SIG-M5 treated with dmso at 0.1 percent for 504 hours (cell line): ENCODE measurements at regions not wholly inside any gene's neighbourhood (a gene's known extent, or its start where the extent isn't known, plus 50 kb on each side); places are given as distances from the start of the nearest gene placed in this dataset.

ENCODE experiments used
- DNase-seq: peaks from one replicate; lab custom pipeline; 2025; ENCODE audit not compliant: unreplicated experiment; lab: John Stamatoyannopoulos, UW

GRCh38 chr1:58890113-58890512, 106.3 kb upstream of the JUN start:
- DNase-seq, result no peak

DNA sequence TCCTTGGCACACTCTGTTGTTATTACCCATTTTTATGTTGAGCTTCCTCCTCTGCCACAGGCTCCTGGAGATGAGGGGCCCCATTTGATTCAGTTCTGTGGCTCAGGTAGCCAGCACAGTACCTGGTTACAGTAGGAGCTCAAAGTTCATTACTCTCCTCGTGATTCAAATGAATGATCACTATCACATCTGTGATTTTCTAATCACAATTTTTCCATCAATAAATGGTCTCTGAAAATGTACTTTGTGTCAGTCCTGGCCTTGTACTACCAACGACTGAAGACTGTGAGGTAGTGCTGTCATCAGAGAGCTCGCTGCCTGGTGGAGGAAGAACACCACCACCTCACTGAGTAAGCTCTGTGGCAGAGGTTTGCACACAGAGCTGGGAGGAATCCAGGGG, 106.8 kb upstream of the JUN start:
- no peak for DNase-seq

DNA sequence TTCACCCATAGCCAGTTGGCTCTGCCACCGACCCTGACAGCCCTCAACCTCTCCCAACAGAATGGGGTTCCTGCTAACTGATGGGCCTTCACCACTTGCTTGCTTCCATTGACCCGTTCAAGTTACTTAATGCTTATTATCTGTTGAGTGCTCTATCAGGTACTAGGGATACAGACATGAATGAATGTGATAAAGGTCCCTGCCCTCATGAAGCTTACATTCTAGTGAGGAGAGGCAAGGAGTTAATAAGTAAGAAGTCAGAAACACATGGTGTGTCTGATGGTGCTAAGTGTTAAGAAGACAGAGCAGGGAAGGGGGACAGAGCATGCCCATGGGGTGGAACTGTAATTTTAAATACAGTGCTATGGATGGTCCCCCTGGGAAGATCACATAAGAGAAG, 107.5 kb upstream of the JUN start:
- no peak for DNase-seq

DNA sequence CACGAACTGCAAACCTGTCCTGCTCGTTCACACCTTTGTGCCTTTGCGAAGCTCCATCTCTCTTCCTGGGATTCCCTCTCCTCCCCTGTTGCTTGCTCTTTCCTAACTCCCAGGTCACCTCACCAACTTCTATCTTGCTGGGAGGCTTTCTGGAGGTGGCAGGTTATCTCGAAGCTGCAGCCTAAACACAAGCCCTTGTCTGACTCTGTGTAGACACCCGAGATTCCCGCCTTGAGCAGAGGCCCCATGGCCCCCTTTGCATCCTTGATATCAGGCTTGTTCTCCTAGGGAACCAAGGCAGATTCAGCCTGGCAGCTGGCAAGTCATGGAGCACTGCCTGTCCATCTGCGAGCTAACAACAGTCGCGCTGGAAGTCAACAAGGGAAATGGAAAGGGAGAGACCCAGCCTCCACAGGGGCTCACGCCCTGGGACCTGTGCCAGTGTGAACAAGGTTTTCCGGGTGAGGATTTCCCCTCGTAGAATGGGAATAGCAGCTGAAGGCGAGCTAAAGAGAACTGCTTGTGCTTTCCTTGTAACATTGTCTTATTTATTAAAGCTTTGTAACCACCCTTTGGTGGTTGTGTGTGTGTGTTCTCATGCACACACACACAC, 109.5 kb upstream of the JUN start:
- DNase-seq, result no peak

DNA sequence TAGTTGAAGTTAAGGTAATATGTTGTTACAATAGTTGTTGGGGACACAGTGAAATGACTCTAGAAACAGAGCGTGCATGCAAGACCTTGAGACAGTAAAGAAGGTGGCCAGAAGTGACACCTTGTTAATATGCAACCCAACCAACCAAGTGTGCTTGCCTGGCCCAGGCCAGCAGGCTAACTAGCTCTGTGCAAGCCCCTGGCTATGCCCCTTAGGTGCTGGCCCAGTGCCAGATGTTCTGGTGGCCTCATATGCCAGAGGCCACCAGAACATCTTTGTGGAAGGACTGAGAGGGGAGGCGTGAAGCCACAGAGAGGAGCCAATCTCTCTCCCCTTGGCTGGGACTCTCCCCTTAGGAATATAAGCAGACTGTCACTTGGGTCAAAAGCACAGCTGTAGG, 111.2 kb upstream of the JUN start:
- DNase-seq, result no peak

DNA sequence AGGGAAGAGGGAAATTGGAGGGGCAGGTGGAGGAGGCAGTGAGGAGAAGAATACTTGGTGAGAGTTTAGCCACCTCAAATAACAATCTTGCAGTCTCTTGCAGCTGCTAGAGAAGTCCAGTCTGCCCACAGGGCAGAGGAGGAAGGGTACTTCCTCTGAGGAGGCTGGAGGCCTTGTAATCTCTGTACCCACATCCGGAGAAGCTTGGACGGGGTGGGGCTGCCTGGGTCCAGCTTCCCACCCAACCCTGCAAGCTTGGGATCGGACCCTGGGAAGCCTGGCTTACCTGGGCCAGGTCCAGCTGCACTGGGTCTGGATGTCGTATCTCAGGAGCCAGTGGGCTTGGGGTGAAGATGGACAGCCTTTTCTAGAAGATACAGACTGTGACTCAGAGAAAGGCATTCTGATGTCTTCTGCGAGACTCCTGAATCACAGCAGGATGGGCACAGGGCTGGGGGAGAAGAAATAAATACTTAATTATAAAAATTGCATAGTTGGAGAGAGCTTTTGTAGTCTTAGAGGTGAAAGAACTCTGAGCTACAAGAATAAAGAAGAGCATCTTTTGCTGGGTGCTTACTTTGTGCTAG, 111.8 kb upstream of the JUN start:
- DNase-seq, result no peak

GRCh38 chr1:58896246-58897183, 112.7 kb upstream of the JUN start:
- no peak for DNase-seq

GRCh38 chr1:58898739-58899586, 115.1 kb upstream of the JUN start:
- DNase-seq, result peak; percentile 33

DNA sequence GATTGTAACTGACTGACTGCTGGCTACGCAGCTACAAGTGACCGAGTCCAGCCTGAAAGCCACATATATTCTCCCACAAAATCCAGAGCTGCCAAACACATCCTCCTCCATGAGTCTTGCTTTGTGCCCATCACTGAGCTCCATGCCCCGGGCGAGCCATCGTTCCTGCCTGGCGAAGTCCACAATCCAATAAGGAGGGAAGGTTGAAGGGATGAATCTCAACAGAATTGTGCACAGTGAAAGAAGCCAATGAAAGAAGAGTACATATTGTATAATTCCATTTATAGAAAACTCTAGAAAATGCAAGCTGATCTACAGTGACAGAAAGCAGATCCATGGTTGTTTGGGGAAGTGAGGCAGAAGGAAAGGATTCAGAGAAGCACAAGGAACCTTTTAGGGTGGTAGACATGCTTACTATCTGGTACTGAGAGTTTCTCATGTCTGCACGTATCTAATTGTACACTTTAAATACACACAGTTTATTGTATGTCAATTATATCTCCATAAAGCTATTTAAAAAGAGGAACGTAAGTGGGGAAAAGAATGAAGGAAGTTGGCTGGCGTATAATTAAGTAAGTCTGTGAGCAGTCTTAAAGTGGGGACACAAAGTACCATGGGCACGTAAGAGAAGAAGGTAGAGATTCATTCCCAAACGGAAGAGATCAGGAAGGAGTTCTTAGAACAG, 115.9 kb upstream of the JUN start:
- no peak for DNase-seq

GRCh38 chr1:58900396-58900795, 116.5 kb upstream of the JUN start:
- no peak for DNase-seq

- no peak for DNase-seq
Observed at GRCh38 chr1:58901008-58901407, 117.2 kb upstream of the JUN start.

GRCh38 chr1:58902830-58903513, 119.1 kb upstream of the JUN start:
- no peak for DNase-seq

- peak; percentile 72 for DNase-seq
Observed at GRCh38 chr1:58903514-58904298, 119.9 kb upstream of the JUN start.

DNA sequence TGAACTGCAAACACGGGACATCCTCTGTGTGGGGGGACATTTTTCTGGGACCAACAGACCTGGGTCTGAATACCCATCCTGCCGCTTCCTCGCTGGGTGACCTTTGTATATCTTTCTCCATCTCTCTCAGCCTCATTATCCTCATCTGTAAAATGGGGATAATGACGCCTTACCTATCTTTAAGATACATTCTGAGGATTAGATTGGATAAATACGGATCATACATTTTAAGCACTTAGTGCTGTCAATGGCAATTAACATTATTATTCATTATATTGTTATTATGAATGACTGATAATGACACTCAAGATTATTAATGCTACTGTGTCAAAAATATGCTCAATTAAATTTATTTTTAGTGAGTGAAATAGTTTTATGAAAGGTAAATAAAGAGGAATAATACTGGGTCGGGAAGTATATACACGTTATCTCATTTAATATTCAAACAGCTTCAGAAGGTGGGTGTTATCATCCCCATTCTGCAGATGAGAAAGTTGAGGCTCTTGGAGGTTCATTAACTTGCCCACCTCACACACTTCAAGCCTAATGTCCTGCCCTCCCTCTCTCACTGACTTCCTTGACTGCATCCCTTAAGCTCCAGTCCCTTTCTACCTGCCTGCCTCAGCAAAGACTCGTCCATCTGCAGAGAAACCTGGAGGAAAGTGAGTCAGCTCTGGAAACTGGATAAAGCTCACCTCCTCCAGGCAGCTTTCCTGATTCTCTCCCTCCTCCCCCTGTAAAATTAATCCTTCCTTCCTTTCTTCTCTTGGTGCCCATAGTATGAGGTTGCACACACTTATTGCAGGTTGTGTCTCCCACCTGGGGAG, 120.7 kb upstream of the JUN start:
- no peak for DNase-seq

GRCh38 chr1:58905126-58905490, 121.3 kb upstream of the JUN start:
- no peak for DNase-seq

DNA sequence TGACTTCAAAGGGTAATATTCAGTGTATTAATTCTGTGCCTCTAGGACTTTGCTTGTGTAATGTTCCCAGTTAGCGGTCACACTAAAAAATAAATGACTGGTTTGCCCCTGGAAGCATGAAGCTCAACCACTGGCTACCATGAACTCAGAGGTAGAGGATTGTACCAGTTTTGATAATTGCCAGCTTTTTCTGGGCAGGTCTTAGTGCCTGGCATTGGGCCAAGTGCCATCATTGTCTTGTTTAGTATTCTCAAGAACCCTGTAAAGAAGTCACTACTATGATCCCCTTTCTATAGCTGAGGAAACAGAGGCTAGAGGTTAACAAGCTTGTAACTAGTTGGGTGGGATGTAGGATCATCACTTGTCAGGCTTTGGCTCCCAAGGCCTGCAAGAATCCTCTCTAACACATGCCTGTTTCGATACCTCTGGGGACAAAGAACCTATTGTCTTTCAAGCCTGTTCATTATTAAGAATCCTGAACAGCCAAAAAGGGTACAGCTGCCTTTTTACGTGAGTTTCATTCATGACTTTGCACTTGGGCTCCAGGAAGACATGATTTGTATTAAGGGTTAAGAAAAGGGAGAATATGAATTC, 121.9 kb upstream of the JUN start:
- DNase-seq, result no peak

GRCh38 chr1:58907398-58907797, 123.6 kb upstream of the JUN start:
- no peak for DNase-seq
